ENCODE measurements at regions not wholly inside any gene's neighbourhood (a gene's known extent, or its start where the extent isn't known, plus 50 kb on each side); places are given as distances from the start of the nearest gene placed in this dataset.

DNA sequence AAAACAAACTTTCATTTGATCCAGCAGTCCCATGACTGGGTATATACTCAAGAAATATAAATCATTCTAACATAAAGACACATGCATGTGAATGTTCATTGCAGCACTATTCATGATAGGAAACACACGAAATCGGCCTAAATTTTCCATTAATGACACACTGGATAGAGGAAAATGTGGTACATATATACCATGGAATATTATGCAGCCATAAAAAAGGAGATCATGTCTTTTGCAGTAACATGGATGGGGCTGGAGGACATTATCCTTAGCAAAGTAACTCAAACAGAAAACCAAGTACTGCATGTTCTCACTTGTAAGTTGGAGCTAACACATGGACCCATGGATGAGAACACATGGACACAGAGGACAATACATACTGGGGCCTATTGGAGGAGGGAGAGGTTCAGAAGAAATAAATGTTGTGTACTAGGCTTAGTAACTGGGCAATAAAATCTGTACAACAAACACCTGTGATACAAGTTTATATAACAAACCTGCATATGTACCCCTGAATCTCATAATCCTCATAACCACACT lies 283.6 kb downstream of the LMO7 start:
- TF ChIP-seq POLR2A (IDR thresholded peaks at IDR 0.05) = no peak
- TF ChIP-seq, protein P1, sequence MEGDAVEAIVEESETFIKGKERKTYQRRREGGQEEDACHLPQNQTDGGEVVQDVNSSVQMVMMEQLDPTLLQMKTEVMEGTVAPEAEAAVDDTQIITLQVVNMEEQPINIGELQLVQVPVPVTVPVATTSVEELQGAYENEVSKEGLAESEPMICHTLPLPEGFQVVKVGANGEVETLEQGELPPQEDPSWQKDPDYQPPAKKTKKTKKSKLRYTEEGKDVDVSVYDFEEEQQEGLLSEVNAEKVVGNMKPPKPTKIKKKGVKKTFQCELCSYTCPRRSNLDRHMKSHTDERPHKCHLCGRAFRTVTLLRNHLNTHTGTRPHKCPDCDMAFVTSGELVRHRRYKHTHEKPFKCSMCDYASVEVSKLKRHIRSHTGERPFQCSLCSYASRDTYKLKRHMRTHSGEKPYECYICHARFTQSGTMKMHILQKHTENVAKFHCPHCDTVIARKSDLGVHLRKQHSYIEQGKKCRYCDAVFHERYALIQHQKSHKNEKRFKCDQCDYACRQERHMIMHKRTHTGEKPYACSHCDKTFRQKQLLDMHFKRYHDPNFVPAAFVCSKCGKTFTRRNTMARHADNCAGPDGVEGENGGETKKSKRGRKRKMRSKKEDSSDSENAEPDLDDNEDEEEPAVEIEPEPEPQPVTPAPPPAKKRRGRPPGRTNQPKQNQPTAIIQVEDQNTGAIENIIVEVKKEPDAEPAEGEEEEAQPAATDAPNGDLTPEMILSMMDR (IDR thresholded peaks at IDR 0.05) = no peak
